HepG2 (cell line): ENCODE measurements at regions not wholly inside any gene's neighbourhood (a gene's known extent, or its start where the extent isn't known, plus 50 kb on each side); places are given as distances from the start of the nearest gene placed in this dataset.

Experiments
- ATAC-seq: fragments of 200-7000 bp; cut with Tn5 transposase; 3 replicates; pipeline ENCODE4 v1.9.1; 2020; ENCODE audit warnings: mild to moderate bottlenecking, moderate library complexity
- BruUV-seq: library from RNA; stranded (reverse); fragments of 400-500 nt; replicated peaks from 2 replicates; lab custom pipeline; 2021; lab: Mats Ljungman, UMichigan
- CTCF ChIA-PET: fragments of 300-600 bp; formaldehyde crosslinking; extraction: SDS; loops from one replicate; lab custom pipeline; 2021; ENCODE audit warnings: low total read pairs, inconsistent platforms, low intra/inter-chr PET ratio; lab: Yijun Ruan, JAX
- POLR2A ChIA-PET: fragments of 350-600 bp; sonication (Branson Sonifier 250); formaldehyde crosslinking; loops from one replicate; lab custom pipeline; 2020; ENCODE audit warnings: antibody characterized with exemption, inconsistent platforms; lab: Yijun Ruan, JAX
- DNase-seq: peaks from one replicate; pipeline ENCODE4 v3.0.0-alpha.2; 2015; ENCODE audit warnings: low spot score
- FAIRE-seq: peaks from 3 replicates; lab custom pipeline; 2011; peaks lifted over from hg19 to GRCh38; lab: Jason Lieb, UNC
- H2AFZ ChIP-seq: one replicate; pipeline ENCODE4 v1.6.1; 2011; ENCODE audit warnings: low read length, inconsistent platforms
- H3K27ac ChIP-seq: fragments of 300-600 bp; 3 replicates; pipeline ENCODE4 v1.8.0; 2011; ENCODE audit warnings: mixed run types, mild to moderate bottlenecking, mixed read lengths, low read length, inconsistent platforms; ENCODE audit not compliant: insufficient read depth; ENCODE audit errors: extremely low read length
- H3K27me3 ChIP-seq, 2 experiments: fragments of 200-600 bp in 1 of 2; 2 replicates in 1 of 2; 3 replicates in 1 of 2; pipeline versions ENCODE4 v1.6.0 to v1.8.0; 2011; ENCODE audit warnings: low read length in 2 of 2, mild to moderate bottlenecking in 2 of 2, moderate library complexity in 2 of 2, inconsistent platforms in 1 of 2; ENCODE audit not compliant: insufficient read depth in 2 of 2, control insufficient read depth in 1 of 2
- H3K36me3 ChIP-seq, 2 experiments: fragments of 200-600 bp in 1 of 2; replicated peaks in 1 of 2; 2 replicates in 1 of 2; 3 replicates in 1 of 2; pipeline versions ENCODE4 v1.5.1 to v1.8.0; 2011; ENCODE audit warnings: low read length in 2 of 2, inconsistent platforms in 1 of 2; ENCODE audit not compliant: insufficient read depth in 2 of 2, control insufficient read depth in 1 of 2
- H3K4me1 ChIP-seq: 2 replicates; pipeline ENCODE4 v1.5.1; 2012; ENCODE audit warnings: low read length, inconsistent platforms; ENCODE audit not compliant: insufficient read depth
- H3K4me2 ChIP-seq: 2 replicates; pipeline ENCODE4 v1.6.0; 2011; ENCODE audit warnings: low read depth, low read length, inconsistent platforms
- H3K4me3 ChIP-seq, 3 experiments: fragments of 200-600 bp in 1 of 3; sonication (generic), shearing (Covaris generic) in 1 of 3; replicated peaks in 1 of 3; 2 replicates each; pipeline ENCODE4 v1.5.1; 2011 to 2016; ENCODE audit warnings: low read length in 3 of 3, inconsistent platforms in 2 of 3, low read depth in 2 of 3, mild to moderate bottlenecking in 2 of 3, control low read depth in 1 of 3, mixed read lengths in 1 of 3; ENCODE audit not compliant: insufficient read depth in 1 of 3
- H3K79me2 ChIP-seq: one replicate; pipeline ENCODE4 v1.6.1; 2011; ENCODE audit warnings: low read length, inconsistent platforms; ENCODE audit not compliant: insufficient read depth
- H3K9ac ChIP-seq: 2 replicates; pipeline ENCODE4 v1.6.0; 2011; ENCODE audit warnings: mild to moderate bottlenecking, low read depth, low read length, inconsistent platforms; ENCODE audit not compliant: insufficient read depth
- H3K9me3 ChIP-seq: 2 replicates; pipeline ENCODE4 v1.5.1; 2012; ENCODE audit warnings: mild to moderate bottlenecking, low read length
- H4K20me1 ChIP-seq: 2 replicates; pipeline ENCODE4 v1.6.0; 2011; ENCODE audit warnings: inconsistent platforms, mild to moderate bottlenecking, low read length, moderate library complexity; ENCODE audit not compliant: insufficient read depth
- IKZF1 ChIP-seq: fragments of 450-650 bp; IDR thresholded peaks from 2 replicates; pipeline ENCODE4 v1.7.1; 2016
- ZEB1 ChIP-seq: IDR thresholded peaks from 2 replicates; pipeline ENCODE4 v1.6.1; 2012; ENCODE audit warnings: mild to moderate bottlenecking, low read depth, inconsistent platforms; ENCODE audit not compliant: insufficient replicate concordance
- ZNF670 ChIP-seq: sonication (generic); formaldehyde crosslinking; IDR thresholded peaks from 2 replicates; pipeline ENCODE4 v1.8.0; 2022; ENCODE audit warnings: mild to moderate bottlenecking, missing genetic modification reagents, borderline replicate concordance
- WGBS: methylation state at CpG from one replicate; pipeline ENCODE4 v1.1.6; 2017; ENCODE audit warnings: low lambda C conversion rate; 5-methylcytosine and 5-hydroxymethylcytosine counted together
- in situ Hi-C: cut with HindIII; loops from 2 replicates; pipeline ENCODE4 v1.10.0; 2017; ENCODE audit warnings: low pct_unique_long_range_greater_than_20kb; ENCODE audit not compliant: extremely low pct_ligation_motif_present
- intact Hi-C: fragments of 100-400 bp; cut with micrococcal nuclease; formaldehyde crosslinking; loops from one replicate; pipeline ENCODE4 v1.10.0; 2022; ENCODE audit not compliant: unreplicated experiment
- TF ChIP-seq, protein P1 (sequence below): sonication (generic); formaldehyde crosslinking; IDR thresholded peaks from 2 replicates; pipeline ENCODE4 v1.4.0; 2020; ENCODE audit warnings: missing genetic modification reagents, borderline replicate concordance
- TF ChIP-seq, protein P2 (sequence below): sonication (generic); formaldehyde crosslinking; IDR thresholded peaks from 2 replicates; pipeline ENCODE4 v1.5.0; 2020; ENCODE audit warnings: missing genetic modification reagents

DNA sequence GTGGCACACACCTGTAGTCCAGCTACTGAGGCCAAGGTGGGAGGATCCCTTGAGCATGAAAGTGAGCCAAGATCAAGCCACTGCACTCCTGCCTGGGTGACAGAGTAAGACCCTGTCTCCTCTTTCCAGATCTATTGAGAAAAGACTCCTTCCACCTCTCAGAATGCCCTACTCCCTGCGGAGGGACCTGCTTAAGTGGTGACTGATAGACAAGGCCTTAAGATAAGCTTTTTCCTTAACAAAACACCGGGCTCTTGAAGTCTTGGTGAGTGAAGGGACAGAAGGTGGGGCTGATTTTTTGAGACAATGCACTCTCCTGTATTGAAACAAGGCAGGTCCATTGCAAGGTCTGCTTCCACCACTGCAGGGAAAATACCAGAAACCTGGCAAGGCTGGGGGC is 338.4 kb upstream of the FRG2C start:
- WGBS = 18% methylated on average over 2 of the region's 2 CpGs
- intact Hi-C loops = no loop called here

More for the DNA sequence above, 338.4 kb upstream of the FRG2C start:
- BruUV-seq = no TSS peak
- H2AFZ ChIP-seq = no peak overlapping the region
- TF ChIP-seq IKZF1 (no peak), ZNF670 (CRISPR knock-in tag) (no peak), ZEB1 (no peak)
- TF ChIP-seq, protein P1, sequence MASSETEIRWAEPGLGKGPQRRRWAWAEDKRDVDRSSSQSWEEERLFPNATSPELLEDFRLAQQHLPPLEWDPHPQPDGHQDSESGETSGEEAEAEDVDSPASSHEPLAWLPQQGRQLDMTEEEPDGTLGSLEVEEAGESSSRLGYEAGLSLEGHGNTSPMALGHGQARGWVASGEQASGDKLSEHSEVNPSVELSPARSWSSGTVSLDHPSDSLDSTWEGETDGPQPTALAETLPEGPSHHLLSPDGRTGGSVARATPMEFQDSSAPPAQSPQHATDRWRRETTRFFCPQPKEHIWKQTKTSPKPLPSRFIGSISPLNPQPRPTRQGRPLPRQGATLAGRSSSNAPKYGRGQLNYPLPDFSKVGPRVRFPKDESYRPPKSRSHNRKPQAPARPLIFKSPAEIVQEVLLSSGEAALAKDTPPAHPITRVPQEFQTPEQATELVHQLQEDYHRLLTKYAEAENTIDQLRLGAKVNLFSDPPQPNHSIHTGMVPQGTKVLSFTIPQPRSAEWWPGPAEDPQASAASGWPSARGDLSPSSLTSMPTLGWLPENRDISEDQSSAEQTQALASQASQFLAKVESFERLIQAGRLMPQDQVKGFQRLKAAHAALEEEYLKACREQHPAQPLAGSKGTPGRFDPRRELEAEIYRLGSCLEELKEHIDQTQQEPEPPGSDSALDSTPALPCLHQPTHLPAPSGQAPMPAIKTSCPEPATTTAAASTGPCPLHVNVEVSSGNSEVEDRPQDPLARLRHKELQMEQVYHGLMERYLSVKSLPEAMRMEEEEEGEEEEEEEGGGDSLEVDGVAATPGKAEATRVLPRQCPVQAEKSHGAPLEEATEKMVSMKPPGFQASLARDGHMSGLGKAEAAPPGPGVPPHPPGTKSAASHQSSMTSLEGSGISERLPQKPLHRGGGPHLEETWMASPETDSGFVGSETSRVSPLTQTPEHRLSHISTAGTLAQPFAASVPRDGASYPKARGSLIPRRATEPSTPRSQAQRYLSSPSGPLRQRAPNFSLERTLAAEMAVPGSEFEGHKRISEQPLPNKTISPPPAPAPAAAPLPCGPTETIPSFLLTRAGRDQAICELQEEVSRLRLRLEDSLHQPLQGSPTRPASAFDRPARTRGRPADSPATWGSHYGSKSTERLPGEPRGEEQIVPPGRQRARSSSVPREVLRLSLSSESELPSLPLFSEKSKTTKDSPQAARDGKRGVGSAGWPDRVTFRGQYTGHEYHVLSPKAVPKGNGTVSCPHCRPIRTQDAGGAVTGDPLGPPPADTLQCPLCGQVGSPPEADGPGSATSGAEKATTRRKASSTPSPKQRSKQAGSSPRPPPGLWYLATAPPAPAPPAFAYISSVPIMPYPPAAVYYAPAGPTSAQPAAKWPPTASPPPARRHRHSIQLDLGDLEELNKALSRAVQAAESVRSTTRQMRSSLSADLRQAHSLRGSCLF (CRISPR knock-in tag) = no peak
- TF ChIP-seq, protein P2, sequence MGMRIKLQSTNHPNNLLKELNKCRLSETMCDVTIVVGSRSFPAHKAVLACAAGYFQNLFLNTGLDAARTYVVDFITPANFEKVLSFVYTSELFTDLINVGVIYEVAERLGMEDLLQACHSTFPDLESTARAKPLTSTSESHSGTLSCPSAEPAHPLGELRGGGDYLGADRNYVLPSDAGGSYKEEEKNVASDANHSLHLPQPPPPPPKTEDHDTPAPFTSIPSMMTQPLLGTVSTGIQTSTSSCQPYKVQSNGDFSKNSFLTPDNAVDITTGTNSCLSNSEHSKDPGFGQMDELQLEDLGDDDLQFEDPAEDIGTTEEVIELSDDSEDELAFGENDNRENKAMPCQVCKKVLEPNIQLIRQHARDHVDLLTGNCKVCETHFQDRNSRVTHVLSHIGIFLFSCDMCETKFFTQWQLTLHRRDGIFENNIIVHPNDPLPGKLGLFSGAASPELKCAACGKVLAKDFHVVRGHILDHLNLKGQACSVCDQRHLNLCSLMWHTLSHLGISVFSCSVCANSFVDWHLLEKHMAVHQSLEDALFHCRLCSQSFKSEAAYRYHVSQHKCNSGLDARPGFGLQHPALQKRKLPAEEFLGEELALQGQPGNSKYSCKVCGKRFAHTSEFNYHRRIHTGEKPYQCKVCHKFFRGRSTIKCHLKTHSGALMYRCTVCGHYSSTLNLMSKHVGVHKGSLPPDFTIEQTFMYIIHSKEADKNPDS (CRISPR knock-in tag) = no peak
- ChIA-PET CTCF (no interaction called here), POLR2A (no interaction called here)
- H3K27me3 ChIP-seq = 0 out of 5 replicates have a peak, but pooled peaks cover 0 to 4% of the 10 kb centered on the region in 2 experiments
- no peaks in the 10 kb centered on the region for H3K9me3 ChIP-seq
- DNase-seq (no peak), ATAC-seq (no peak), FAIRE-seq (no peak)
- H3K79me2 ChIP-seq = no peaks in the 10 kb centered on the region
- no peak overlapping the region for H3K27ac ChIP-seq
- H3K4me3 ChIP-seq = no peak overlapping the region
- in situ Hi-C loops = no loop called here
- no peak overlapping the region for H3K9ac ChIP-seq
- H3K4me1 ChIP-seq = no peaks in the 10 kb centered on the region
- no peak overlapping the region for H3K4me2 ChIP-seq
- H4K20me1 ChIP-seq = no peaks in the 10 kb centered on the region
- no peaks in the 10 kb centered on the region for H3K36me3 ChIP-seq
